B cell (primary cell): ENCODE measurements at regions not wholly inside any gene's neighbourhood (a gene's known extent, or its start where the extent isn't known, plus 50 kb on each side); places are given as distances from the start of the nearest gene placed in this dataset.

Experiments
- ATAC-seq: fragments of 200-7000 bp; cut with Tn5 transposase; one replicate; pipeline ENCODE4 v1.10.0; 2021; ENCODE audit warnings: low read depth, mild to moderate bottlenecking, moderate number of reproducible peaks, moderate library complexity
- CTCF ChIA-PET: fragments of 350-600 bp; sonication (Branson Sonifier 250); formaldehyde crosslinking; loops from one replicate; lab custom pipeline; 2021; ENCODE audit warnings: antibody characterized with exemption, inconsistent platforms; lab: Charles Lee
- POLR2A ChIA-PET: fragments of 350-600 bp; sonication (Branson Sonifier 250); formaldehyde crosslinking; loops from one replicate; lab custom pipeline; 2021; ENCODE audit warnings: antibody characterized with exemption; lab: Charles Lee
- DNase-seq: peaks from one replicate; pipeline ENCODE4 v3.0.0; 2013
- H2AFZ ChIP-seq: 2 replicates; pipeline ENCODE4 v1.6.1; 2012; ENCODE audit warnings: mild to moderate bottlenecking, low read depth, low read length; ENCODE audit not compliant: insufficient read depth, poor library complexity, severe bottlenecking
- H3K27ac ChIP-seq, 2 donors: 1 replicate in 1 of 2; 2 replicates in 1 of 2; pipeline ENCODE4 v1.5.1; 2012 to 2013; ENCODE audit warnings: low read length in 2 of 2, mild to moderate bottlenecking in 2 of 2, moderate library complexity in 1 of 2
- H3K27me3 ChIP-seq, 4 experiments: fragments of 200-600 bp in 1 of 4; sonication (generic) in 1 of 4; replicated peaks in 1 of 4; 1 replicate in 2 of 4; 2 replicates in 2 of 4; pipeline versions ENCODE4 v1.6.1 to v1.7.0; 2013 to 2016; ENCODE audit warnings: low read length in 3 of 4, mild to moderate bottlenecking in 2 of 4, mixed read lengths in 1 of 4, moderate library complexity in 1 of 4; ENCODE audit not compliant: insufficient read depth in 4 of 4, control insufficient read depth in 3 of 4; ENCODE audit errors: control extremely low read depth in 1 of 4
- H3K36me3 ChIP-seq, 2 experiments: replicated peaks in 1 of 2; 1 replicate in 1 of 2; 2 replicates in 1 of 2; pipeline versions ENCODE4 v1.6.1 to v1.7.1; 2013; ENCODE audit warnings: low read length in 1 of 2; ENCODE audit not compliant: insufficient read depth in 2 of 2, control insufficient read depth in 1 of 2; ENCODE audit errors: control extremely low read depth in 1 of 2, extremely low read depth in 1 of 2
- H3K4me1 ChIP-seq, 2 donors: fragments of 200-600 bp in 1 of 2; sonication (generic) in 1 of 2; 1 replicate in 1 of 2; 2 replicates in 1 of 2; pipeline versions ENCODE4 v1.5.1 to v1.6.1; 2013 to 2017; ENCODE audit warnings: low read length in 2 of 2; ENCODE audit not compliant: control insufficient read depth in 2 of 2, insufficient read depth in 2 of 2
- H3K4me2 ChIP-seq: replicated peaks from 2 replicates; pipeline ENCODE3; 2012; ENCODE audit warnings: mild to moderate bottlenecking, low read depth, low read length; ENCODE audit not compliant: poor library complexity, severe bottlenecking
- H3K4me3 ChIP-seq, 5 experiments: fragments of 200-600 bp in 1 of 5; sonication (generic) in 1 of 5; 1 replicate in 3 of 5; 2 replicates in 2 of 5; pipeline versions ENCODE4 v1.5.1 to v1.7.0; 2011 to 2016; ENCODE audit warnings: low read length in 4 of 5, mild to moderate bottlenecking in 4 of 5, low read depth in 2 of 5, control low read depth in 1 of 5, moderate library complexity in 1 of 5; ENCODE audit not compliant: insufficient read depth in 1 of 5; ENCODE audit errors: control extremely low read depth in 1 of 5, extremely low read depth in 1 of 5
- H3K79me2 ChIP-seq: fragments of 200-600 bp; sonication (generic); one replicate; pipeline ENCODE4 v1.6.0; 2016; ENCODE audit warnings: low read length; ENCODE audit not compliant: control insufficient read depth, insufficient read depth
- H3K9ac ChIP-seq: fragments of 200-600 bp; sonication (generic); 2 replicates; pipeline ENCODE4 v1.6.1; 2017; ENCODE audit warnings: mild to moderate bottlenecking, low read length, moderate library complexity
- H3K9me3 ChIP-seq, 3 donors: one replicate each; pipeline versions ENCODE4 v1.6.1 to v1.7.1; 2013; ENCODE audit warnings: low read length in 2 of 3; ENCODE audit not compliant: control insufficient read depth in 2 of 3, insufficient read depth in 1 of 3; ENCODE audit errors: control extremely low read depth in 1 of 3
- H4K20me1 ChIP-seq: 2 replicates; pipeline ENCODE4 v1.6.0; 2012; ENCODE audit warnings: mild to moderate bottlenecking, low read length; ENCODE audit not compliant: insufficient read depth, control insufficient read depth, poor library complexity, severe bottlenecking
- H3K27ac Mint-ChIP-seq: one replicate; pipeline ENCODE4 v1.8.0; 2021; ENCODE audit warnings: mixed read lengths
- H3K27me3 Mint-ChIP-seq: one replicate; pipeline ENCODE4 v1.8.0; 2021; ENCODE audit warnings: mixed read lengths
- H3K4me1 Mint-ChIP-seq: one replicate; pipeline ENCODE4 v1.8.0; 2021; ENCODE audit warnings: mixed read lengths
- H3K4me3 Mint-ChIP-seq: one replicate; pipeline ENCODE4 v1.8.0; 2021; ENCODE audit warnings: mixed read lengths
- H3K9me3 Mint-ChIP-seq: one replicate; pipeline ENCODE4 v1.8.0; 2022; ENCODE audit warnings: mixed read lengths; ENCODE audit not compliant: insufficient read depth
- EZH2 ChIP-seq: IDR thresholded peaks from 2 replicates; pipeline ENCODE4 v1.6.1; 2012; ENCODE audit warnings: borderline replicate concordance, low read depth, mild to moderate bottlenecking, moderate library complexity, low read length; ENCODE audit not compliant: insufficient read depth, poor library complexity, severe bottlenecking
- WGBS: methylation state at CpG from one replicate; pipeline ENCODE4 v1.1.5; 2013; ENCODE audit warnings: missing lambda C conversion rate; ENCODE audit not compliant: insufficient coverage; 5-methylcytosine and 5-hydroxymethylcytosine counted together
- intact Hi-C: fragments of 100-400 bp; cut with micrococcal nuclease; formaldehyde crosslinking; loops from one replicate; pipeline ENCODE4 v1.10.0; 2022
- TF ChIP-seq, protein P1 (sequence below): fragments of 200-600 bp; IDR thresholded peaks from one replicate; pipeline ENCODE4 v1.8.0; 2022; ENCODE audit warnings: antibody characterized with exemption, mild to moderate bottlenecking

- Mint-ChIP-seq H3K27me3 (peaks cover 4% of the 10 kb centered on the region), H3K27ac (no peak overlapping the region), H3K4me1 (no peaks in the 10 kb centered on the region), H3K9me3 (no peaks in the 10 kb centered on the region), H3K4me3 (no peak overlapping the region)
- Histone ChIP-seq H3K4me3 (no peak overlapping the region), H3K36me3 (no peaks in the 10 kb centered on the region), H3K27me3 (no peaks in the 10 kb centered on the region), H2AFZ (no peak overlapping the region), H3K4me1 (no peaks in the 10 kb centered on the region), H3K9ac (no peak overlapping the region), H3K79me2 (no peaks in the 10 kb centered on the region), H3K4me2 (no peak overlapping the region), H4K20me1 (no peaks in the 10 kb centered on the region), H3K27ac (no peak overlapping the region), H3K9me3 (no peaks in the 10 kb centered on the region)
- 70% methylated on average over 4 of the region's 4 CpGs for WGBS
- TF ChIP-seq, protein P1, sequence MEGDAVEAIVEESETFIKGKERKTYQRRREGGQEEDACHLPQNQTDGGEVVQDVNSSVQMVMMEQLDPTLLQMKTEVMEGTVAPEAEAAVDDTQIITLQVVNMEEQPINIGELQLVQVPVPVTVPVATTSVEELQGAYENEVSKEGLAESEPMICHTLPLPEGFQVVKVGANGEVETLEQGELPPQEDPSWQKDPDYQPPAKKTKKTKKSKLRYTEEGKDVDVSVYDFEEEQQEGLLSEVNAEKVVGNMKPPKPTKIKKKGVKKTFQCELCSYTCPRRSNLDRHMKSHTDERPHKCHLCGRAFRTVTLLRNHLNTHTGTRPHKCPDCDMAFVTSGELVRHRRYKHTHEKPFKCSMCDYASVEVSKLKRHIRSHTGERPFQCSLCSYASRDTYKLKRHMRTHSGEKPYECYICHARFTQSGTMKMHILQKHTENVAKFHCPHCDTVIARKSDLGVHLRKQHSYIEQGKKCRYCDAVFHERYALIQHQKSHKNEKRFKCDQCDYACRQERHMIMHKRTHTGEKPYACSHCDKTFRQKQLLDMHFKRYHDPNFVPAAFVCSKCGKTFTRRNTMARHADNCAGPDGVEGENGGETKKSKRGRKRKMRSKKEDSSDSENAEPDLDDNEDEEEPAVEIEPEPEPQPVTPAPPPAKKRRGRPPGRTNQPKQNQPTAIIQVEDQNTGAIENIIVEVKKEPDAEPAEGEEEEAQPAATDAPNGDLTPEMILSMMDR, result no peak
- TF ChIP-seq EZH2, result no peak
- ChIA-PET CTCF (interaction anchor here (0.6 kb wide), 1 partner anchor 32 kb away, joined by 3 read pairs; no protein-coding TSS in a partner anchor), POLR2A (no interaction called here)
- no peak for DNase-seq
- ATAC-seq, result no peak
- intact Hi-C loops, result no loop called here
These were observed 66.3 kb upstream of the API5 start for GRCh38 chr11:43245466-43245865.

DNA sequence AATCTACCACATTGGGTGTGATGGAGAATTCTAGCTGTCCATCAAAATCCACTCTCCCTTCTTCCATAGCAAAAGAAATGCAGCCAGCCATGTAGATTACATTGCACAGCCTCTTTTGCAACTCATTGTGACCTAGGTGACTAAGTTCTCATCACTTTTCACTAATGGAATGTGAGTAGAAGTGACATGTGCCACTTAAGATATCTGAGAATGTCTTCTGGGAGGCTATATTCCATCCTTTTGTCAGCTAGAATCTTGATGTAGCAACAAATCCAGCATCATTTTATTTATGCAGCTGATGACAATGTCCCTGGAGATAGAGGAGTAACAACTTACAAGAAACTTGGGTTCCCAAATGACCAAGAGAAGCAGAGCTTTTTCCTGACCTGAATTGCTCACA lies 61.5 kb upstream of the API5 start:
- ChIA-PET CTCF (no interaction called here), POLR2A (no interaction called here)
- Histone ChIP-seq H2AFZ (no peak overlapping the region), H3K4me3 (no peak overlapping the region), H3K4me2 (no peak overlapping the region), H3K27ac (no peak overlapping the region), H3K79me2 (no peaks in the 10 kb centered on the region), H3K9me3 (no peaks in the 10 kb centered on the region), H3K36me3 (no peaks in the 10 kb centered on the region), H3K9ac (no peak overlapping the region), H3K4me1 (no peaks in the 10 kb centered on the region), H3K27me3 (no peaks in the 10 kb centered on the region), H4K20me1 (no peaks in the 10 kb centered on the region)
- H3K27me3 Mint-ChIP-seq, result peaks cover 14% of the 10 kb centered on the region
- intact Hi-C loops, result no loop called here
- TF ChIP-seq EZH2, result no peak
- TF ChIP-seq, protein P1, result no peak
- ATAC-seq (no peak), DNase-seq (no peak)
- no peak overlapping the region for H3K4me3 Mint-ChIP-seq
- H3K9me3 Mint-ChIP-seq, result no peaks in the 10 kb centered on the region
- H3K4me1 Mint-ChIP-seq, result no peaks in the 10 kb centered on the region
- H3K27ac Mint-ChIP-seq, result no peak overlapping the region
